ENCODE measurements at regions not wholly inside any gene's neighbourhood (a gene's known extent, or its start where the extent isn't known, plus 50 kb on each side); places are given as distances from the start of the nearest gene placed in this dataset.

DNA sequence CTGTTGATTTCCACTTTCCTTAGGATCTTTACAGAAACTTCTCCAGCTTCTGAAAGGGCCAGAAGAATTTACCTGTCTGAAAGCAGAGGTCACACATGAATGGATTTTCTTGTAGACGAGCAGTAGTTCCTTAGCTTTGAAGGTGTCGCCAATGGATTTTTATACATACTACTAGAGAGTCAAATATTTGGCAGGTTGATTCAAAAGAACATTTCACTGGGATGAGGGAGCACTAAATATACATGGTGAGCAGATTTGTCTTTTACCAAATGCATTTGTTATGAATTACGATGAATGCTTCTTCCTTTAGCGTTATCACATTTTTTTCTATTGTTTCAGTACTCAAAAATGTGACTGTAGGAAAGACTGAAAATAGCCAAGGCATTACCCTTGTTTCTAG, 162.3 kb downstream of the PAX1 start:
- TF ChIP-seq CTCF (IDR thresholded peaks at IDR 0.05; ENCODE audit: low read depth, low read length, missing input control) (no peak), YY1 (IDR thresholded peaks at IDR 0.05) (no peak), SP1 (IDR thresholded peaks at IDR 0.05) (no peak), RAD21 (IDR thresholded peaks at IDR 0.05) (no peak), RXRA (IDR thresholded peaks at IDR 0.05) (no peak), GABPA (IDR thresholded peaks at IDR 0.05 in 1 of 2, conservative IDR thresholded peaks at IDR 0.05 in 1 of 2) (no peak), TAF1 (conservative IDR thresholded peaks at IDR 0.05) (no peak), FOXA1 (IDR thresholded peaks at IDR 0.05) (no peak), JUND (IDR thresholded peaks at IDR 0.05) (no peak)
- TF ChIP-seq, protein P1, sequence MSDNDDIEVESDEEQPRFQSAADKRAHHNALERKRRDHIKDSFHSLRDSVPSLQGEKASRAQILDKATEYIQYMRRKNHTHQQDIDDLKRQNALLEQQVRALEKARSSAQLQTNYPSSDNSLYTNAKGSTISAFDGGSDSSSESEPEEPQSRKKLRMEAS (IDR thresholded peaks at IDR 0.05) = no peak
- TF ChIP-seq, protein P2, sequence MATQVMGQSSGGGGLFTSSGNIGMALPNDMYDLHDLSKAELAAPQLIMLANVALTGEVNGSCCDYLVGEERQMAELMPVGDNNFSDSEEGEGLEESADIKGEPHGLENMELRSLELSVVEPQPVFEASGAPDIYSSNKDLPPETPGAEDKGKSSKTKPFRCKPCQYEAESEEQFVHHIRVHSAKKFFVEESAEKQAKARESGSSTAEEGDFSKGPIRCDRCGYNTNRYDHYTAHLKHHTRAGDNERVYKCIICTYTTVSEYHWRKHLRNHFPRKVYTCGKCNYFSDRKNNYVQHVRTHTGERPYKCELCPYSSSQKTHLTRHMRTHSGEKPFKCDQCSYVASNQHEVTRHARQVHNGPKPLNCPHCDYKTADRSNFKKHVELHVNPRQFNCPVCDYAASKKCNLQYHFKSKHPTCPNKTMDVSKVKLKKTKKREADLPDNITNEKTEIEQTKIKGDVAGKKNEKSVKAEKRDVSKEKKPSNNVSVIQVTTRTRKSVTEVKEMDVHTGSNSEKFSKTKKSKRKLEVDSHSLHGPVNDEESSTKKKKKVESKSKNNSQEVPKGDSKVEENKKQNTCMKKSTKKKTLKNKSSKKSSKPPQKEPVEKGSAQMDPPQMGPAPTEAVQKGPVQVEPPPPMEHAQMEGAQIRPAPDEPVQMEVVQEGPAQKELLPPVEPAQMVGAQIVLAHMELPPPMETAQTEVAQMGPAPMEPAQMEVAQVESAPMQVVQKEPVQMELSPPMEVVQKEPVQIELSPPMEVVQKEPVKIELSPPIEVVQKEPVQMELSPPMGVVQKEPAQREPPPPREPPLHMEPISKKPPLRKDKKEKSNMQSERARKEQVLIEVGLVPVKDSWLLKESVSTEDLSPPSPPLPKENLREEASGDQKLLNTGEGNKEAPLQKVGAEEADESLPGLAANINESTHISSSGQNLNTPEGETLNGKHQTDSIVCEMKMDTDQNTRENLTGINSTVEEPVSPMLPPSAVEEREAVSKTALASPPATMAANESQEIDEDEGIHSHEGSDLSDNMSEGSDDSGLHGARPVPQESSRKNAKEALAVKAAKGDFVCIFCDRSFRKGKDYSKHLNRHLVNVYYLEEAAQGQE (IDR thresholded peaks at IDR 0.05) = no peak

Data from liver (tissue), 3 donors.